A673 (cell line): ENCODE measurements at regions not wholly inside any gene's neighbourhood (a gene's known extent, or its start where the extent isn't known, plus 50 kb on each side); places are given as distances from the start of the nearest gene placed in this dataset.
A peak's percentile ranks its signal among the peaks of the same experiment; 100 is the strongest.

ENCODE experiments used
- BruUV-seq: library from RNA; stranded (reverse); fragments of 400-500 nt; replicated peaks from 2 replicates; lab custom pipeline; 2021; lab: Mats Ljungman, UMichigan
- CTCF ChIA-PET: fragments of 300-600 bp; sonication (Branson Sonifier 250); formaldehyde crosslinking; loops from one replicate; lab custom pipeline; 2022; ENCODE audit warnings: antibody characterized with exemption; lab: Charles Lee
- POLR2A ChIA-PET: fragments of 300-600 bp; sonication (Branson Sonifier 250); formaldehyde crosslinking; loops from one replicate; lab custom pipeline; 2022; ENCODE audit warnings: antibody characterized with exemption; ENCODE audit not compliant: low non-redundant PET; lab: Charles Lee
- DNase-seq: peaks from one replicate; pipeline ENCODE4 v3.0.0-alpha.2; 2015; ENCODE audit warnings: low spot score
- H3K27ac ChIP-seq: fragments of 200-600 bp; sonication (generic); 2 replicates; pipeline ENCODE4 v1.5.1; 2016; ENCODE audit warnings: mixed run types, low read depth, mild to moderate bottlenecking, mixed read lengths, antibody characterized with exemption, low read length; ENCODE audit not compliant: poor library complexity, severe bottlenecking
- H3K27me3 ChIP-seq: fragments of 200-600 bp; sonication (generic); replicated peaks from 2 replicates; pipeline ENCODE4 v1.6.1; 2017; ENCODE audit warnings: mixed run types, low read depth, mild to moderate bottlenecking, mixed read lengths, antibody characterized with exemption, low read length; ENCODE audit not compliant: insufficient read depth, poor library complexity
- H3K36me3 ChIP-seq: fragments of 200-600 bp; sonication (generic); 2 replicates; pipeline ENCODE4 v1.6.1; 2016; ENCODE audit warnings: mixed run types, mild to moderate bottlenecking, mixed read lengths, antibody characterized with exemption, low read length; ENCODE audit not compliant: insufficient read depth, poor library complexity, severe bottlenecking
- H3K4me1 ChIP-seq: fragments of 200-600 bp; sonication (generic); 2 replicates; pipeline ENCODE4 v1.6.1; 2017; ENCODE audit warnings: mixed run types, mild to moderate bottlenecking, mixed read lengths, antibody characterized with exemption, low read length; ENCODE audit not compliant: insufficient read depth, poor library complexity, severe bottlenecking
- H3K4me3 ChIP-seq: fragments of 200-600 bp; sonication (generic); 2 replicates; pipeline ENCODE4 v1.5.1; 2016; ENCODE audit warnings: low read depth, mixed run types, mild to moderate bottlenecking, mixed read lengths, low read length; ENCODE audit not compliant: poor library complexity, severe bottlenecking
- H3K9me3 ChIP-seq: fragments of 200-600 bp; sonication (generic); 2 replicates; pipeline ENCODE4 v1.6.1; 2016; ENCODE audit warnings: mixed run types, low read depth, mild to moderate bottlenecking, mixed read lengths, antibody characterized with exemption, low read length; ENCODE audit not compliant: poor library complexity, severe bottlenecking
- CTCF ChIP-seq: fragments of 300-800, 200-600 bp; sonication (generic); conservative IDR thresholded peaks from 2 replicates; pipeline ENCODE4 v1.5.1; 2017; ENCODE audit warnings: low read depth, mild to moderate bottlenecking, antibody characterized with exemption, low read length, moderate library complexity, mixed read lengths
- EZH2 ChIP-seq: fragments of 200-600 bp; sonication (generic); IDR thresholded peaks from 2 replicates; pipeline ENCODE4 v1.6.1; 2017; ENCODE audit warnings: borderline replicate concordance, low read depth, mild to moderate bottlenecking, mixed read lengths, antibody characterized with exemption, low read length; ENCODE audit not compliant: poor library complexity, severe bottlenecking
- intact Hi-C: fragments of 100-400 bp; cut with micrococcal nuclease; formaldehyde crosslinking; loops from one replicate; pipeline ENCODE4 v1.10.0; 2022; ENCODE audit not compliant: unreplicated experiment

GRCh38 chr14:59130462-59130861 is 58.0 kb upstream of the DAAM1 start:
- intact Hi-C loops = no loop called here
- H3K36me3 ChIP-seq = no peaks in the 10 kb centered on the region
- no TSS peak for BruUV-seq
- POLR2A ChIA-PET = interaction anchor here (0.8 kb wide), 2 partner anchors 125 to 323 kb away, joined by 8 to 11 read pairs; no protein-coding TSS in a partner anchor
- CTCF ChIA-PET = no interaction called here
- H3K4me3 ChIP-seq = no peak overlapping the region
- H3K4me1 ChIP-seq = no peaks in the 10 kb centered on the region
- no peaks in the 10 kb centered on the region for H3K27me3 ChIP-seq
- no peaks in the 10 kb centered on the region for H3K9me3 ChIP-seq
- no peak overlapping the region for H3K27ac ChIP-seq
- DNase-seq = peak; percentile 7
- TF ChIP-seq CTCF = no peak
- TF ChIP-seq EZH2 = no peak

- CTCF ChIA-PET = no interaction called here
- Histone ChIP-seq H3K27me3 (no peaks in the 10 kb centered on the region), H3K27ac (no peak overlapping the region), H3K9me3 (no peaks in the 10 kb centered on the region), H3K36me3 (no peaks in the 10 kb centered on the region), H3K4me1 (no peaks in the 10 kb centered on the region), H3K4me3 (no peak overlapping the region)
- POLR2A ChIA-PET = no interaction called here
- no peak for DNase-seq
- intact Hi-C loops = no loop called here
- TF ChIP-seq CTCF (no peak), EZH2 (no peak)
- no TSS peak for BruUV-seq
Observed at GRCh38 chr14:59131938-59132795, 56.3 kb upstream of the DAAM1 start.

GRCh38 chr14:59132796-59133494 is 55.5 kb upstream of the DAAM1 start:
- no peak overlapping the region for H3K4me3 ChIP-seq
- intact Hi-C loops = no loop called here
- no TSS peak for BruUV-seq

More at GRCh38 chr14:59132796-59133494, 55.5 kb upstream of the DAAM1 start:
- Histone ChIP-seq H3K9me3 (no peaks in the 10 kb centered on the region), H3K27ac (no peak overlapping the region), H3K27me3 (no peaks in the 10 kb centered on the region), H3K36me3 (no peaks in the 10 kb centered on the region), H3K4me1 (no peaks in the 10 kb centered on the region)
- ChIA-PET POLR2A (interaction anchor here (0.5 kb wide), 1 partner anchor 136 kb away, joined by 3 read pairs; no protein-coding TSS in a partner anchor), CTCF (no interaction called here)
- TF ChIP-seq CTCF (no peak), EZH2 (no peak)
- no peak for DNase-seq
